Epithelial cell of proximal tubule (primary cell): ENCODE measurements at regions not wholly inside any gene's neighbourhood (a gene's known extent, or its start where the extent isn't known, plus 50 kb on each side); places are given as distances from the start of the nearest gene placed in this dataset.

Experiments
- DNase-seq: peaks from one replicate; pipeline ENCODE4 v3.0.0-alpha.2; 2011; ENCODE audit warnings: low read depth
- H3K4me3 ChIP-seq: 2 replicates; pipeline ENCODE4 v1.5.1; 2011; ENCODE audit warnings: low read depth, mild to moderate bottlenecking, low read length
- TF ChIP-seq, protein P1 (sequence below): conservative IDR thresholded peaks from 2 replicates; pipeline ENCODE4 v1.5.1; 2012; ENCODE audit warnings: low read depth, mild to moderate bottlenecking, low read length

GRCh38 chr3:177443469-177443868, 246.2 kb upstream of the TBL1XR1 start:
- DNase-seq: no peak
- no peak overlapping the region for H3K4me3 ChIP-seq
- TF ChIP-seq, protein P1, sequence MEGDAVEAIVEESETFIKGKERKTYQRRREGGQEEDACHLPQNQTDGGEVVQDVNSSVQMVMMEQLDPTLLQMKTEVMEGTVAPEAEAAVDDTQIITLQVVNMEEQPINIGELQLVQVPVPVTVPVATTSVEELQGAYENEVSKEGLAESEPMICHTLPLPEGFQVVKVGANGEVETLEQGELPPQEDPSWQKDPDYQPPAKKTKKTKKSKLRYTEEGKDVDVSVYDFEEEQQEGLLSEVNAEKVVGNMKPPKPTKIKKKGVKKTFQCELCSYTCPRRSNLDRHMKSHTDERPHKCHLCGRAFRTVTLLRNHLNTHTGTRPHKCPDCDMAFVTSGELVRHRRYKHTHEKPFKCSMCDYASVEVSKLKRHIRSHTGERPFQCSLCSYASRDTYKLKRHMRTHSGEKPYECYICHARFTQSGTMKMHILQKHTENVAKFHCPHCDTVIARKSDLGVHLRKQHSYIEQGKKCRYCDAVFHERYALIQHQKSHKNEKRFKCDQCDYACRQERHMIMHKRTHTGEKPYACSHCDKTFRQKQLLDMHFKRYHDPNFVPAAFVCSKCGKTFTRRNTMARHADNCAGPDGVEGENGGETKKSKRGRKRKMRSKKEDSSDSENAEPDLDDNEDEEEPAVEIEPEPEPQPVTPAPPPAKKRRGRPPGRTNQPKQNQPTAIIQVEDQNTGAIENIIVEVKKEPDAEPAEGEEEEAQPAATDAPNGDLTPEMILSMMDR: no peak

DNA sequence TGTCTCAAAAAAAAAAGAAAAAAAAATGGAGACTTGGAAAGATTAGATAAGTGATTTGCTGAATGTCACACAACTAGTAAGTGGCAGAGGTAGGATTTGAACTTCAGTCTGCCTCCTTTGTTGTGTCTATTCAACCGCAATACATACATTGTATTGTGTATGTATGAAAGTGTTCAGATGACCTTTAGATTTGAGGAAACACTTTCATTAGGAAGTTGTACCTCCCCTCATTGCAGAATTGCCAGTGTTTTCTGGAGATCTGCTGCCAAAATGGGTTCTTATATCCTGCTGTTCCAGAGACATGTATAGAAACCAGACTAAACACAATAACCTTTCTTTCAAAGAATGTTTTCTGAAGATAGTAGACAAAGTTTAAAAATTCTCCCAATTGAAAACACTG, 247.4 kb upstream of the TBL1XR1 start:
- H3K4me3 ChIP-seq: no peak overlapping the region
- no peak for DNase-seq
- TF ChIP-seq, protein P1: no peak

DNA sequence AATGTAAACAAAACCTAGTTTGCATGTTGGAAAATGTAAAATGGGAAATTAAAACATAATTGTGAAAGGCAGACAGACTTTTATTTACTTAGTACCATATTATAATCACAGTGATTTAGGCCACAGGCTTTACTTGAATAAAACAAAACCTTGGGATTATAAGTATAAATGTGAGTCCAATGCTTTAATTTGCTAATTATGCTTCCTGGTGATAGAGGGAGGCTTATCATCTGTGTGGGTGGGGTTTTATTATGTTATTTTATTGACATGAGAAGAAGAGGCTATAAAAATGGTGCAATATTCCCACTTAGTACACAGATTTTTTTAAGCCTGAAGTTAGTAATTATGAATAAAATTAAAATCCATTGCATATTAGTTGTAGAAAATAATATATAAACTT, 248.3 kb upstream of the TBL1XR1 start:
- no peak overlapping the region for H3K4me3 ChIP-seq
- no peak for DNase-seq
- TF ChIP-seq, protein P1: no peak

GRCh38 chr3:177446165-177446601, 248.9 kb upstream of the TBL1XR1 start:
- no peak for DNase-seq
- TF ChIP-seq, protein P1: no peak
- no peak overlapping the region for H3K4me3 ChIP-seq

- DNase-seq: no peak
- no peak overlapping the region for H3K4me3 ChIP-seq
- TF ChIP-seq, protein P1: no peak
Observed at GRCh38 chr3:177447938-177448337, 250.7 kb upstream of the TBL1XR1 start.

GRCh38 chr3:177448987-177449359, 251.7 kb upstream of the TBL1XR1 start:
- TF ChIP-seq, protein P1: no peak
- DNase-seq: peak; percentile 59
- H3K4me3 ChIP-seq: no peak overlapping the region

DNA sequence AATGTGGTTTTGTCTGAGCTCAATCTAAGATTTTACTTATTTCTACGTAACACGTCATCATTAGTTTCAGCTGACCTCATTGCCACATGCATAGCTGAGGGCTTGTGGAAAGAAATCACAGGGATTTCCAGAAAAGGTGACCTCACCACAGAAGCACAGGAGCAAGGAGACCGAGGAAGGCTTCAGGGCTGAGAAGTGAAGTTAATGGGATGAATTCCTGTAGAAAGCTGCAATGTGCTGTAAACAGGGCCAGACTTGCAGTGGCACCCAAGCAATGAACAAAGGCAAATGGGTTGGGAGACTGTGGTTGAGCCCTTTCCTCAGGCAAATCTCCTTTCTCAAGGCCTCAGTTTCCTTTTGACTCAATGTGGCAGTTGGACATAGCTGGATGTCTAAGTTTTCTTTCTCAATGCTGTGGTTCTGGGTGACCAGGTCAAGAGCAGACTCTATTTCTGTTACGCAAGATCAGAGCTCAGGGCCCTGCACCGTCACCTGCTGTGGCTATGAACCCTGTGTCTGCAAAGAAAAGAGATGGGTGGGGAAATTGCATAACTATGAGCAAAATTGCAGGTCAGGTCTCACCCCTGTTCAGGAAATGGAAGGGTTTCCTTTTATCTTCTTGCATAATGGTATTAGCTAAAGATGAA, 252.2 kb upstream of the TBL1XR1 start:
- H3K4me3 ChIP-seq: no peak overlapping the region
- DNase-seq: peak; percentile 98
- TF ChIP-seq, protein P1: no peak
